ENCODE measurements at regions not wholly inside any gene's neighbourhood (a gene's known extent, or its start where the extent isn't known, plus 50 kb on each side); places are given as distances from the start of the nearest gene placed in this dataset.

GRCh38 chr10:44312401-44312800 lies 72.5 kb downstream of the CXCL12 start:
- no peak for TF ChIP-seq CTCF (optimal IDR thresholded peaks at IDR 0.05 in 1 of 3, IDR thresholded peaks at IDR 0.05 in 1 of 3, conservative IDR thresholded peaks at IDR 0.05 in 1 of 3; ENCODE audit: extremely low read depth in 1 of 3, insufficient read depth in 2 of 3, low read length in 3 of 3)
- TF ChIP-seq EZH2 (IDR thresholded peaks at IDR 0.05; ENCODE audit: low read length), result no peak
